HT1080 (cell line): ENCODE measurements at regions not wholly inside any gene's neighbourhood (a gene's known extent, or its start where the extent isn't known, plus 50 kb on each side); places are given as distances from the start of the nearest gene placed in this dataset.
A peak's percentile ranks its signal among the peaks of the same experiment; 100 is the strongest.
"Not testable (repeated sequence)": the region's sequence is repeated elsewhere in the genome, so short reads cannot be mapped to it uniquely, and the experiment has no call there.

Source experiments
- DNase-seq: peaks from one replicate; pipeline ENCODE4 v3.0.0-alpha.2; 2015; ENCODE audit warnings: low read depth

GRCh38 chr7:118792682-118793081 lies 568.2 kb downstream of the ANKRD7 start:
- DNase-seq, result no peak

- DNase-seq, result no peak
These were observed 569.1 kb downstream of the ANKRD7 start for GRCh38 chr7:118793582-118793981.

DNA sequence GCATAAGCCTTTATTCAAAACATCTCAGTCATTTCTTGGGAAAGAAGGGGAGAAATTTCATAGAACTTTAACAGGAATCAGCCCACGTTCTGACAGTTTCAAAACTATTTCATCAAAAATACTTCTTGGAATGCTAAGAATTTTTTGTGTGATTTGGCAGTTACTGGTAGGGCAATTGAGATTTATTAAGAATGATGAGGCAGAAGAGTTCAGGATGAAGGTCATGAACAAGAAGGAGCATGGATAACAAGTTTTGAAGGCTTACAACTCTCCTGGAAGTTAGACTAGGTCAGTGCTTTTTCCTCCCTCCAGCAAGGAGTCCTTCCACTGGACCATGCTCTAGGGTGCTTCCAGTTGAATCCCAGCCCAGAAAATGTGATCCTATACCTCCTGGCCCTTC lies 569.9 kb downstream of the ANKRD7 start:
- DNase-seq, result no peak

DNA sequence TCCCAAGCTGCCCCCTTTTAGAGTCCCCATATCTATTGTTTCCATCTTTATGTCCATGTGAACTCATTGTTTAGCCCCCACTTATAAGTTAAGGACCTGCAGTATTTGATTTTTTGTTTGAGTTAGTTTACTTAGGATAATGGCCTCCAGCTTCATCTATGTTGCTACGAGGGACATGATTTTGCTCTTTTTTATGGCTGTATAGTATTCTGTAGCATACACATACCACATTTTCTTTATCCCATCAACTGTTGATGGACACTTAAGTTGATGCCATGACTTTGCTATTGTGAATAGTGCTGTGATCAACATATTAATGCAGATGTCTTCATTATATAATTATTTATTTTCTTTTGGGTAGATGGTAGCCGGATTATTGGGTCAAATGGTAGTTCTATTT lies 576.9 kb downstream of the ANKRD7 start:
- no peak for DNase-seq

GRCh38 chr7:118802726-118803125 lies 578.2 kb downstream of the ANKRD7 start:
- DNase-seq, result no peak

- no peak for DNase-seq
These were observed 601.7 kb downstream of the ANKRD7 start for GRCh38 chr7:118826246-118826645.

- DNase-seq, result no peak
These were observed 612.4 kb downstream of the ANKRD7 start for GRCh38 chr7:118836933-118837332.

- peak; percentile 17 for DNase-seq
These were observed 615.0 kb downstream of the ANKRD7 start for GRCh38 chr7:118839515-118839914.

DNA sequence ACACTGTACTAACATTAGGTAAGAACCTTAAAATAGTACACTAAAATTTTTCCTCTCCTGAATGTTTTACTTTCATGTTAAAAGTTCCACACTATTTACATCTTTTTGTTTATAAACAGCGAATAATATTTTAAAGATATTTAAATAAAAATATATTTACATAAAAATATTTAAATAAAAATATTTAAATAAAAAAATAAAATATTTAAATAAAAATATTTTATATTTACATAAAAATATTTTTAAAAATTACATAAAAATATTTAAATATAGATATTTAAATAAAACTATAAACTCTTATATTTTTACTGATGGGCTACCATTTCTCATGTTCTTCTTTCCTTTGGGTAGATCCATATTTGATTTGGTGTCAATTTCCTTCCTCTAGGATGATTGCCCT lies 619.0 kb downstream of the ANKRD7 start:
- DNase-seq, result no peak

GRCh38 chr7:118844748-118845147 lies 620.2 kb downstream of the ANKRD7 start:
- peak; percentile 93 for DNase-seq

DNA sequence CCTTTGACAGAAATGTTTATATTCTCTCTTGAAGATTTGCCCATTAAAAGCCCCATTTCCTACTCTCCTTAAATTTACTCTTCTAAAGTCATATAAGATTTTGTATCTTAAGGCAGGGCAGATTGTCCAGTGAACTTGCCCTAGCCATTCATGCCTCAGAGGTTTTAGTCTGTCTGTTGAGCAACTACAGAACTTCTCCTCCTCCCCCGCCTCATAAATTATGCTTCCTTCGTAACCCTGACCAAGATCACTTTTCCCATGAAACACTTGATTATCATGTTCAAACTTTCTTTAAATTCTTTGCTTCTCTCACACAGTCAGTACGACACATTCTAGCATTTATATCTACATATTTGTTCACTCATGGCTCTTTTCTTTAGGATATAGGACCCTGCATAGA lies 621.3 kb downstream of the ANKRD7 start:
- DNase-seq, result no peak

GRCh38 chr7:118846977-118847376 lies 622.5 kb downstream of the ANKRD7 start:
- DNase-seq, result no peak

- DNase-seq, result no peak
These were observed 630.8 kb downstream of the ANKRD7 start for GRCh38 chr7:118855290-118855689.

GRCh38 chr7:118858651-118859149 lies 634.2 kb downstream of the ANKRD7 start:
- no peak for DNase-seq

DNA sequence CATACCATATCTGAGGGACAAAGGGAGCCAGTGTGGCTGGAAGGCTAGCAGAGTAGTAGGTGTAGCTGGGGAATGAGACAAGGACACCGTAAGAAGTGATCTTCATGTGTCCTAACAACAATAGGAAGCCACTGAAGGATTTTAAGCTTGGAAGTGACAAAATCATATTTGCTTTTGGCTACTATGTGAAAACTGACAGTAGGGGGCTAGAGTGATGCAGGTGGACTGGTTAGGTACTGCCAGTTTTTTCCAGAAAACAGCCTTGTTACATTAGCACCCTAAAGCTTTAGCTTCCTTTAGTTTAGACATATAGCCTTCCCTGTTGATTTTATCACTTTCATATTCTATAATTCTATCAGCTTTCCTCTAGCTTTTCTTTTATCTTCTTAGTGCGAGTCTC lies 637.1 kb downstream of the ANKRD7 start:
- no peak for DNase-seq

- no peak for DNase-seq
These were observed 638.2 kb downstream of the ANKRD7 start for GRCh38 chr7:118862740-118863139.

DNA sequence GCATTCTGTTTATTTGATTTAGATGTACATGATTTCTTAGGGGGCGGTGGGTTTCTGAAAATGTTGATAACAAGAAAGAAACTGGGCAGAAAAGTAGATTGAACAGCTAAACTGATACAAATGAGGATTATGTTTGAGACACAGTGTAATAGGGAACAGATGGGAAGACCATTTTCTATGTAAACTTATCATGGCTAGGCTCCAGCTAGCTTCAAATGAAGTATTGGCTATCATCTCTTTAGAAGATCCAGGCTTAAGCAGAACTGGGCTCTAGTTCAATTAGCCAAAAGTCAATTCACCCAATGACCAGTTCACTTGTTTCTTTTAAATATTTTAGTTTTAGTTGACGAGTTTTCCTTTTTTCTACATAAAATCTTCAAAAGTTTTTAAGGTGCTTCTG lies 639.5 kb downstream of the ANKRD7 start:
- no peak for DNase-seq

GRCh38 chr7:118867860-118868259 lies 643.4 kb downstream of the ANKRD7 start:
- no peak for DNase-seq

- not testable (repeated sequence) for DNase-seq
These were observed 644.6 kb downstream of the ANKRD7 start for GRCh38 chr7:118869141-118869540.

DNA sequence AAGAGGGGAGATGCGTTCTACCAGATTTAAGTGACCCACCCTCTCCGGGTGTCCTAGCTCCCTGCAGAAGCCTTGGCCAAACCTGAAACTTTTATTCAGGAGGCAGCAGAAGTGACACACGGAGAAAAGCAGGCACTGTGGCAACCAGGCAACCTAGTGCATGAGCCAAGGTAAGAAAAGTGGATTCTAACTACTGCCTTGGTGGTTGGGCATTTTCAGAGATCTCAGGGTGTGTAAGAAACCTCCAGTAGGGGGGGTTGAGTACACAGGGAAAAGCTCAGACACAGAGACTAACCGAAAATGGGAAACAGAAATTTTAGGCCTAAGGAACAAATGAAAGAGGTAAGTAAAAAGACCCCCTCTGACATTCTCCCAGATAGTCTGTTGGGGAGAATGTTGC lies 645.7 kb downstream of the ANKRD7 start:
- peak; percentile 28 for DNase-seq

DNA sequence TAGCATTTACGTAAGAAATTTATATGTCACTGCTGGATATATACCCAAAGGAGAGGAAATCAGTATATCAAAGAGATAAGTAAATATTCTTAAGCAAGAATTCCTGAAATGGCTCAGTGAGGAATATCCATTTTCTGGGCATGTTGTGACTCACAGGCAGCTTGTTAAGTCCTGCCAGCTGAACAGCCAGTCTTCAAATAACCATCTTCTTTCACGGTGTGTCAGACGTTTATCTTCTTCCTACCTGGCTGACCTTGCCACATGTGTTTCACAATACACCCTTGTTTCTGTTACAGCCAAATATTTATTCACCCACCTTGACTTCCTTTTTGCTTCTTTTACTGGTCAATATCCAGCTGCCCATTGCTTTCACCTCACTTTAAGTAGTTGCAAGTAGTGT lies 648.1 kb downstream of the ANKRD7 start:
- DNase-seq, result peak; percentile 39

- no peak for DNase-seq
These were observed 652.7 kb downstream of the ANKRD7 start for GRCh38 chr7:118877187-118877586.

DNA sequence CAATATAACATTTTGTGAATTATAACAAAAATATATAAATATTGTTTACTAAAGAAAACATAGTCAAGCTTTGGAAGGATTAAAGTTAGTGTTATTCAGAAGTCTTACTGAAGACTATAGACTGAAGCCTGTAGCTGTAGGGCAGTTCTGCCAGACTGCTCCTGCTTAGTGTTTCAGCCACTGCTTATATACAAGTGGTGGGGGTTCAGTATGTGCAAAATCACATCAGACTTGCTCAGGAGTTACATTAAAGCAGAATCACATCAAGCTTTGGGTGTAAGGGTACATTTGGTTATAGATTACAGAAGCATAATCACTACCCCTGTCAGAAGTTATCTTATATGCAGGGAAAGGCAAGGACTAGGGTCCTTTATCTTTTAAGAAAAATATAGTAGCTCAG lies 653.8 kb downstream of the ANKRD7 start:
- DNase-seq, result no peak

GRCh38 chr7:118898284-118898683 lies 673.8 kb downstream of the ANKRD7 start:
- no peak for DNase-seq
